Testis (tissue), 2 donors: ENCODE measurements at regions not wholly inside any gene's neighbourhood (a gene's known extent, or its start where the extent isn't known, plus 50 kb on each side); places are given as distances from the start of the nearest gene placed in this dataset.

ENCODE experiments used
- CTCF ChIP-seq, 3 experiments: fragments of 450-650 bp in 2 of 3; fragments of 200-600 bp in 1 of 3; sonication (generic) in 1 of 3; IDR thresholded peaks; one replicate each; pipeline ENCODE4 v1.5.1; 2016 to 2019; ENCODE audit warnings: antibody characterized with exemption in 3 of 3, mild to moderate bottlenecking in 2 of 3, moderate library complexity in 1 of 3
- POLR2A ChIP-seq: fragments of 450-650 bp; IDR thresholded peaks from one replicate; pipeline ENCODE4 v1.6.1; 2017; ENCODE audit warnings: antibody characterized with exemption, mild to moderate bottlenecking, moderate library complexity

- no peak for TF ChIP-seq CTCF (IDR thresholded peaks at IDR 0.05)
- TF ChIP-seq POLR2A, result no peak
These were observed 442.3 kb upstream of the RGPD4 start for GRCh38 chr2:107384422-107384821.
